Astrocyte (in vitro differentiated cells and primary cell): ENCODE measurements at regions not wholly inside any gene's neighbourhood (a gene's known extent, or its start where the extent isn't known, plus 50 kb on each side); places are given as distances from the start of the nearest gene placed in this dataset.

Source experiments
- CTCF ChIP-seq: IDR thresholded peaks from 2 replicates; pipeline ENCODE4 v1.5.1; 2011; ENCODE audit warnings: low read depth, mild to moderate bottlenecking, inconsistent platforms, low read length, moderate library complexity; ENCODE audit not compliant: insufficient read depth
- EZH2 ChIP-seq: IDR thresholded peaks from 2 replicates; pipeline ENCODE4 v1.6.1; 2012; ENCODE audit warnings: mild to moderate bottlenecking, low read length, inconsistent platforms; ENCODE audit not compliant: insufficient read depth

GRCh38 chr10:130230036-130230435 is 93.8 kb downstream of the GLRX3 start:
- TF ChIP-seq CTCF: no peak
- TF ChIP-seq EZH2: no peak
